ENCODE measurements at regions not wholly inside any gene's neighbourhood (a gene's known extent, or its start where the extent isn't known, plus 50 kb on each side); places are given as distances from the start of the nearest gene placed in this dataset.

- Histone ChIP-seq H3F3A (ENCODE audit: low read depth) (no peaks in the 10 kb centered on the region), H3K4me1 (ENCODE audit: insufficient read depth, low read length, poor library complexity, severe bottlenecking) (no peaks in the 10 kb centered on the region), H2AFZ (ENCODE audit: low read length) (no peak overlapping the region), H3K9me3 (ENCODE audit: insufficient read depth, low read depth, low read length) (no peaks in the 10 kb centered on the region), H3K4me3 (ENCODE audit: low read length, poor library complexity, severe bottlenecking) (no peak overlapping the region), H3K9ac (ENCODE audit: low read depth, low read length, poor library complexity, severe bottlenecking) (no peak overlapping the region), H3K4me2 (ENCODE audit: low read depth, low read length, poor library complexity, severe bottlenecking) (no peak overlapping the region), H4K20me1 (ENCODE audit: insufficient read depth, low read length, poor library complexity, severe bottlenecking) (no peaks in the 10 kb centered on the region), H3K36me3 (ENCODE audit: insufficient read depth, low read length) (no peaks in the 10 kb centered on the region), H3K79me2 (ENCODE audit: insufficient read depth, low read length) (no peaks in the 10 kb centered on the region), H3K9me2 (replicated peaks; ENCODE audit: low read depth, low read length) (no peaks in the 10 kb centered on the region), H3K27me3 (ENCODE audit: insufficient read depth, low read length, poor library complexity, severe bottlenecking) (no peaks in the 10 kb centered on the region)
- TF ChIP-seq EZH2phosphoT487 (IDR thresholded peaks at IDR 0.05; ENCODE audit: borderline replicate concordance) (no peak), CTCF (conservative IDR thresholded peaks at IDR 0.05; ENCODE audit: low read length) (no peak)
Measured at GRCh38 chr18:24840051-24840450, 379.6 kb downstream of the HRH4 start.

- no peak for TF ChIP-seq CTCF (conservative IDR thresholded peaks at IDR 0.05; ENCODE audit: low read length)
- TF ChIP-seq EZH2phosphoT487 (IDR thresholded peaks at IDR 0.05; ENCODE audit: borderline replicate concordance), result no peak
- Histone ChIP-seq H3K9me2 (replicated peaks; ENCODE audit: low read depth, low read length) (no peaks in the 10 kb centered on the region), H3K9ac (ENCODE audit: low read depth, low read length, poor library complexity, severe bottlenecking) (no peak overlapping the region), H3K27me3 (ENCODE audit: insufficient read depth, low read length, poor library complexity, severe bottlenecking) (no peaks in the 10 kb centered on the region), H3K4me3 (ENCODE audit: low read length, poor library complexity, severe bottlenecking) (no peak overlapping the region), H3K4me1 (ENCODE audit: insufficient read depth, low read length, poor library complexity, severe bottlenecking) (no peaks in the 10 kb centered on the region), H2AFZ (ENCODE audit: low read length) (no peak overlapping the region), H3K9me3 (ENCODE audit: insufficient read depth, low read depth, low read length) (no peaks in the 10 kb centered on the region), H4K20me1 (ENCODE audit: insufficient read depth, low read length, poor library complexity, severe bottlenecking) (no peaks in the 10 kb centered on the region), H3K4me2 (ENCODE audit: low read depth, low read length, poor library complexity, severe bottlenecking) (no peak overlapping the region), H3K36me3 (ENCODE audit: insufficient read depth, low read length) (no peaks in the 10 kb centered on the region), H3K79me2 (ENCODE audit: insufficient read depth, low read length) (no peaks in the 10 kb centered on the region), H3F3A (ENCODE audit: low read depth) (no peaks in the 10 kb centered on the region)
Measured at GRCh38 chr18:24840640-24841039, 380.2 kb downstream of the HRH4 start.

- Histone ChIP-seq H3K27me3 (ENCODE audit: insufficient read depth, low read length, poor library complexity, severe bottlenecking) (no peaks in the 10 kb centered on the region), H3K9me2 (replicated peaks; ENCODE audit: low read depth, low read length) (no peaks in the 10 kb centered on the region), H3K4me1 (ENCODE audit: insufficient read depth, low read length, poor library complexity, severe bottlenecking) (peaks cover 6% of the 10 kb centered on the region), H2AFZ (ENCODE audit: low read length) (no peak overlapping the region), H3K9ac (ENCODE audit: low read depth, low read length, poor library complexity, severe bottlenecking) (no peak overlapping the region), H3K4me2 (ENCODE audit: low read depth, low read length, poor library complexity, severe bottlenecking) (no peak overlapping the region), H3K79me2 (ENCODE audit: insufficient read depth, low read length) (no peaks in the 10 kb centered on the region), H3F3A (ENCODE audit: low read depth) (no peaks in the 10 kb centered on the region), H3K9me3 (ENCODE audit: insufficient read depth, low read depth, low read length) (no peaks in the 10 kb centered on the region), H3K4me3 (ENCODE audit: low read length, poor library complexity, severe bottlenecking) (no peak overlapping the region), H3K36me3 (ENCODE audit: insufficient read depth, low read length) (no peaks in the 10 kb centered on the region), H4K20me1 (ENCODE audit: insufficient read depth, low read length, poor library complexity, severe bottlenecking) (no peaks in the 10 kb centered on the region)
- no peak for TF ChIP-seq CTCF (conservative IDR thresholded peaks at IDR 0.05; ENCODE audit: low read length)
- TF ChIP-seq EZH2phosphoT487 (IDR thresholded peaks at IDR 0.05; ENCODE audit: borderline replicate concordance), result no peak
Measured at GRCh38 chr18:24841536-24841935, 381.1 kb downstream of the HRH4 start.

Data from Loucy (cell line).